Lung (tissue), 11 donors: ENCODE measurements at regions not wholly inside any gene's neighbourhood (a gene's known extent, or its start where the extent isn't known, plus 50 kb on each side); places are given as distances from the start of the nearest gene placed in this dataset.
A peak's percentile ranks its signal among the peaks of the same experiment; 100 is the strongest.

Experiments
- ATAC-seq: fragments of 200-7000 bp; cut with Tn5 transposase; one replicate; pipeline ENCODE4 v1.9.1; 2020; ENCODE audit warnings: moderate number of reproducible peaks; ENCODE audit not compliant: insufficient read depth, low FRiP score
- DNase-seq, 3 donors: peaks; one replicate each; pipeline ENCODE4 v3.0.0-alpha.2; 2013 to 2017
- H3K27ac ChIP-seq, 2 donors: one replicate each; pipeline ENCODE4 v1.5.1; 2013; ENCODE audit warnings: mild to moderate bottlenecking in 2 of 2, moderate library complexity in 2 of 2, control low read depth in 1 of 2, inconsistent platforms in 1 of 2, low read depth in 1 of 2, low read length in 1 of 2
- H3K27me3 ChIP-seq, 3 donors: one replicate each; pipeline ENCODE4 v1.5.1; 2013; ENCODE audit warnings: low read length in 2 of 3; ENCODE audit not compliant: control insufficient read depth in 3 of 3, insufficient read depth in 3 of 3
- H3K36me3 ChIP-seq, 4 donors: one replicate each; pipeline ENCODE4 v1.5.1; 2013; ENCODE audit warnings: low read length in 4 of 4, mild to moderate bottlenecking in 1 of 4, moderate library complexity in 1 of 4; ENCODE audit not compliant: control insufficient read depth in 4 of 4, insufficient read depth in 4 of 4
- H3K4me1 ChIP-seq, 5 donors: one replicate each; pipeline ENCODE4 v1.5.1; 2013; ENCODE audit warnings: low read length in 5 of 5, mild to moderate bottlenecking in 2 of 5, moderate library complexity in 1 of 5; ENCODE audit not compliant: control insufficient read depth in 5 of 5, insufficient read depth in 5 of 5
- H3K4me3 ChIP-seq: one replicate; pipeline ENCODE4 v1.5.1; 2013; ENCODE audit warnings: mild to moderate bottlenecking, control low read depth, moderate library complexity
- H3K9ac ChIP-seq, 2 donors: one replicate each; pipeline ENCODE4 v1.5.1; 2013; ENCODE audit warnings: low read length in 2 of 2, control low read depth in 1 of 2; ENCODE audit not compliant: insufficient read depth in 1 of 2
- H3K9me3 ChIP-seq, 4 donors: one replicate each; pipeline ENCODE4 v1.5.1; 2013; ENCODE audit warnings: low read length in 3 of 4, mild to moderate bottlenecking in 1 of 4, moderate library complexity in 1 of 4; ENCODE audit not compliant: control insufficient read depth in 4 of 4, insufficient read depth in 3 of 4
- WGBS, 2 donors: extraction: QIAGEN DNeasy Blood & Tissue Kit; methylation state at CpG; one replicate each; pipeline ENCODE4 v1.1.7; 2013; 5-methylcytosine and 5-hydroxymethylcytosine counted together
- TF ChIP-seq, protein P1 (sequence below): IDR thresholded peaks from 2 replicates; pipeline ENCODE4 v1.5.1; 2012; ENCODE audit warnings: mild to moderate bottlenecking; ENCODE audit errors: control extremely low read depth, extremely low read depth
- donor health status: control.
- donor health status: control.
- donor health status: Bipolar disorder and iron deficiency.
- donor health status: healthy.
- donor health status: DM: yes; HTN: yes; CAD: no.

DNA sequence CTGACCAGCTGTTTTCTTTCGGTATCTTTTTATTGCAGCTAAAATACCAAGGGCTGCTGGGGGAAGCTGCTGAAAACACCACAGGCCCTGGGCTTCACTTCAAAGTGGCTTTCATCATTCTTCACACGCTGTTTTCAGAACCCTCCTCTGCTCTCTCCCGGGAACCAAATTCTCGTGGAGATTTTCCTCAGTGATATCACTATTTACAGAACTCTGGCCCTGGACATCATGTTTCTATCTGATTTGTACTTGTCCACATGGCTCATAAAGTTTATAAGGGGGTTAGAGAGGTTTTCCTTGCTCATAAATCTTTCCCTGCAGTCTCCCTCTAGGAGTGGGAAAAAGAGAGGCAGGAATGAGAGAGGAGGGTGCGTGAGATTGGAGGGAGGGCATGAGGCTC is 177.4 kb upstream of the NPVF start:
- Histone ChIP-seq H3K27me3 (no peaks in the 10 kb centered on the region), H3K4me1 (peaks cover 0 to 22% (median 7%) of the 10 kb centered on the region in 5 donors), H3K9me3 (peaks cover 0 to 2% (median 0%) of the 10 kb centered on the region in 4 donors), H3K4me3 (no peak overlapping the region), H3K36me3 (no peaks in the 10 kb centered on the region), H3K9ac (no peak overlapping the region), H3K27ac (no peak overlapping the region)
- DNase-seq = peak; percentile 59 to 88 (median 77)
- TF ChIP-seq, protein P1, sequence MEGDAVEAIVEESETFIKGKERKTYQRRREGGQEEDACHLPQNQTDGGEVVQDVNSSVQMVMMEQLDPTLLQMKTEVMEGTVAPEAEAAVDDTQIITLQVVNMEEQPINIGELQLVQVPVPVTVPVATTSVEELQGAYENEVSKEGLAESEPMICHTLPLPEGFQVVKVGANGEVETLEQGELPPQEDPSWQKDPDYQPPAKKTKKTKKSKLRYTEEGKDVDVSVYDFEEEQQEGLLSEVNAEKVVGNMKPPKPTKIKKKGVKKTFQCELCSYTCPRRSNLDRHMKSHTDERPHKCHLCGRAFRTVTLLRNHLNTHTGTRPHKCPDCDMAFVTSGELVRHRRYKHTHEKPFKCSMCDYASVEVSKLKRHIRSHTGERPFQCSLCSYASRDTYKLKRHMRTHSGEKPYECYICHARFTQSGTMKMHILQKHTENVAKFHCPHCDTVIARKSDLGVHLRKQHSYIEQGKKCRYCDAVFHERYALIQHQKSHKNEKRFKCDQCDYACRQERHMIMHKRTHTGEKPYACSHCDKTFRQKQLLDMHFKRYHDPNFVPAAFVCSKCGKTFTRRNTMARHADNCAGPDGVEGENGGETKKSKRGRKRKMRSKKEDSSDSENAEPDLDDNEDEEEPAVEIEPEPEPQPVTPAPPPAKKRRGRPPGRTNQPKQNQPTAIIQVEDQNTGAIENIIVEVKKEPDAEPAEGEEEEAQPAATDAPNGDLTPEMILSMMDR = no peak
- ATAC-seq = no peak
- WGBS, 2 donors = 72 to 79% methylated on average over 5 of the region's 5 CpGs

GRCh38 chr7:25407053-25407452 is 178.8 kb upstream of the NPVF start:
- Histone ChIP-seq H3K4me1 (peaks cover 0 to 22% (median 7%) of the 10 kb centered on the region in 5 donors), H3K27me3 (no peaks in the 10 kb centered on the region), H3K27ac (no peak overlapping the region), H3K9ac (no peak overlapping the region), H3K4me3 (no peak overlapping the region), H3K9me3 (peaks cover 0 to 2% (median 0%) of the 10 kb centered on the region in 4 donors), H3K36me3 (no peaks in the 10 kb centered on the region)
- ATAC-seq = no peak
- no peak for DNase-seq
- TF ChIP-seq, protein P1 = no peak

DNA sequence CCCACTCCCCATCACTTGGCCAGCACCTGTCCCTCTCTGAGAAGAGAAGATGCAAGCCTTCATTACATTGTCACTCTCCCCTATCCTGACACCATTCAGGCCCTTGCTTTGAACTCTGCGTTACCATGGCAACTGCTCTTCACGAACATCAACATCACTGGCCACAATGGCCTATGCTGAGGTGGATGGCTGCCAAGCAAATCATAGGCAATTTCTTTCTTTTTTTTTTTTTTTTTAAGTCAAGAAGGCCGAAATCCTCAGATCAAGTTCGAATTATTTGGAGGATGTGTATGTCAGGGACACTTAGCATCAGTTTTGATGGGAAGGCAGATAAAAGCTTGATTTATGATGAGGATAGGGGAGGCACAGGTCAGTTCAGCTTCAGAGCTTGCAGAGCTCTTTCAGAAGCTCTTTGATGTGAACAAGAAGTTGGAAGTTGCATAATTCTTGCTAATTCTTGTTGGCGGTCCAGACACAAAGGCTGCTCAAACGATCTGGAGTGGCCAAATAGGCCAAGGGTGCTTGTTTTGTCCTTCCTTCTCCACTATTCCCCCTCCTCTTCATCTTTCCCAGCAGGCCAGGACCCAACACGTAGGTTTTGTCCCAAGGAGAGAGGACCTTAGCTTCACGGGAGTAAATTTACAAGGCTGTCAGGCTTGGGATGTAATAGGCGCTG is 179.9 kb upstream of the NPVF start:
- Histone ChIP-seq H3K9ac (no peak overlapping the region), H3K4me1 (peaks cover 0 to 22% (median 7%) of the 10 kb centered on the region in 5 donors), H3K27me3 (no peaks in the 10 kb centered on the region), H3K36me3 (no peaks in the 10 kb centered on the region), H3K4me3 (no peak overlapping the region), H3K9me3 (peaks cover 0 to 2% (median 0%) of the 10 kb centered on the region in 4 donors), H3K27ac (no peak overlapping the region)
- no peak for ATAC-seq
- WGBS, 2 donors = 69 to 75% methylated on average over 9 of the region's 9 CpGs
- TF ChIP-seq, protein P1 = no peak
- peak; percentile 78 to 90 (median 87) for DNase-seq
